GM23338 (cell line): ENCODE measurements at regions not wholly inside any gene's neighbourhood (a gene's known extent, or its start where the extent isn't known, plus 50 kb on each side); places are given as distances from the start of the nearest gene placed in this dataset.

Source experiments
- EZH2 ChIP-seq: fragments of 200-600 bp; sonication (generic); IDR thresholded peaks from one replicate; pipeline ENCODE4 v1.8.0; 2017; ENCODE audit warnings: antibody characterized with exemption, mild to moderate bottlenecking, low read depth; ENCODE audit not compliant: unreplicated experiment
- TF ChIP-seq, protein P1 (sequence below), 2 experiments: fragments of 200-600 bp in 1 of 2; sonication (generic) in 1 of 2; conservative IDR thresholded peaks; 2 replicates each; pipeline versions ENCODE4 v1.5.1 to v1.6.1; 2016 to 2017; ENCODE audit warnings: antibody characterized with exemption in 2 of 2, low read depth in 2 of 2, mild to moderate bottlenecking in 2 of 2, moderate library complexity in 1 of 2

DNA sequence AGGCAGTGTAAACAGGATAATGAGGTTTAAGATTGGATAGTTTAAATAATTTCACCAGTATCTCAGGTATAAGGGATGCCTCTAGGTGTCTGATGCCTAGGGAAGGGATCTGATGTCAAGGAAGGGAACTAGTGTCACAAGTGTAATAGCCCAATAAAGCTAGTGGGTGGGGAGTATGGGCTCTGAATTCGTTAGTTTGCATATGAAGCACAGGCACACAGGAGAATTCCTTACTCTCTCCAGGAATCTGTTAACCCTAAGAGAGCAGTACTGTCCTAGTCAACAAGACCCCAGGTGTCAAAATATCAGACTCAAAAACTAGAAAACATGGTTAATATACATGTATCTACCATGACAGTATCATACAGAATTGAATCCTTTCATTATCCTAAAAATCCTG lies 352.5 kb upstream of the CYLC2 start:
- TF ChIP-seq, protein P1, sequence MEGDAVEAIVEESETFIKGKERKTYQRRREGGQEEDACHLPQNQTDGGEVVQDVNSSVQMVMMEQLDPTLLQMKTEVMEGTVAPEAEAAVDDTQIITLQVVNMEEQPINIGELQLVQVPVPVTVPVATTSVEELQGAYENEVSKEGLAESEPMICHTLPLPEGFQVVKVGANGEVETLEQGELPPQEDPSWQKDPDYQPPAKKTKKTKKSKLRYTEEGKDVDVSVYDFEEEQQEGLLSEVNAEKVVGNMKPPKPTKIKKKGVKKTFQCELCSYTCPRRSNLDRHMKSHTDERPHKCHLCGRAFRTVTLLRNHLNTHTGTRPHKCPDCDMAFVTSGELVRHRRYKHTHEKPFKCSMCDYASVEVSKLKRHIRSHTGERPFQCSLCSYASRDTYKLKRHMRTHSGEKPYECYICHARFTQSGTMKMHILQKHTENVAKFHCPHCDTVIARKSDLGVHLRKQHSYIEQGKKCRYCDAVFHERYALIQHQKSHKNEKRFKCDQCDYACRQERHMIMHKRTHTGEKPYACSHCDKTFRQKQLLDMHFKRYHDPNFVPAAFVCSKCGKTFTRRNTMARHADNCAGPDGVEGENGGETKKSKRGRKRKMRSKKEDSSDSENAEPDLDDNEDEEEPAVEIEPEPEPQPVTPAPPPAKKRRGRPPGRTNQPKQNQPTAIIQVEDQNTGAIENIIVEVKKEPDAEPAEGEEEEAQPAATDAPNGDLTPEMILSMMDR (conservative IDR thresholded peaks at IDR 0.05; ENCODE audit: low read depth in 2 of 2), result no peak
- TF ChIP-seq EZH2, result no peak
